ENCODE measurements at regions not wholly inside any gene's neighbourhood (a gene's known extent, or its start where the extent isn't known, plus 50 kb on each side); places are given as distances from the start of the nearest gene placed in this dataset.

- no peak for TF ChIP-seq ZNF691 (CRISPR knock-in tag; IDR thresholded peaks at IDR 0.05; ENCODE audit: borderline replicate concordance, low read depth)
- no peak for TF ChIP-seq MZF1 (CRISPR knock-in tag; IDR thresholded peaks at IDR 0.05; ENCODE audit: borderline replicate concordance)
- no peak for TF ChIP-seq ZNF10 (CRISPR knock-in tag; IDR thresholded peaks at IDR 0.05; ENCODE audit: borderline replicate concordance, low read depth)
- no peak for TF ChIP-seq ZNF33B (CRISPR knock-in tag; IDR thresholded peaks at IDR 0.05)
- no peak for TF ChIP-seq SOX6 (IDR thresholded peaks at IDR 0.05)
- TF ChIP-seq SOX6 (CRISPR knock-in tag; IDR thresholded peaks at IDR 0.05), result no peak; the same call in 1 of the 2 replicates
- TF ChIP-seq ZNF432 (CRISPR knock-in tag; IDR thresholded peaks at IDR 0.05; ENCODE audit: borderline replicate concordance), result no peak
- TF ChIP-seq PRMT3 (CRISPR knock-in tag; IDR thresholded peaks at IDR 0.05; ENCODE audit: borderline replicate concordance, low read depth), result no peak
- TF ChIP-seq TCF7L2 (IDR thresholded peaks at IDR 0.05; ENCODE audit: low read depth, low read length), result no peak
- TF ChIP-seq TIGD3 (CRISPR knock-in tag; IDR thresholded peaks at IDR 0.05; ENCODE audit: borderline replicate concordance), result no peak
- TF ChIP-seq ATF6 (CRISPR knock-in tag; conservative IDR thresholded peaks at IDR 0.05), result no peak
- peak; percentile 32; the same call in 1 of the 2 replicates for TF ChIP-seq TCF7 (IDR thresholded peaks at IDR 0.05; ENCODE audit: low read depth)
- TF ChIP-seq ARID3A (IDR thresholded peaks at IDR 0.05; ENCODE audit: low read depth, low read length), result peak; percentile 53; the same call in 1 of the 2 replicates
- TF ChIP-seq EHMT2 (IDR thresholded peaks at IDR 0.05; ENCODE audit: borderline replicate concordance, low read depth, low read length), result peak; percentile 33; the same call in 1 of the 2 replicates
- TF ChIP-seq NPAS2 (CRISPR knock-in tag; IDR thresholded peaks at IDR 0.05; ENCODE audit: borderline replicate concordance), result no peak
- TF ChIP-seq ZNF263 (CRISPR knock-in tag; IDR thresholded peaks at IDR 0.05), result no peak
- TF ChIP-seq CEBPG (CRISPR knock-in tag; IDR thresholded peaks at IDR 0.05), result peak; percentile 61
- peak; percentile 36 for TF ChIP-seq BCL6 (CRISPR knock-in tag; IDR thresholded peaks at IDR 0.05)
- TF ChIP-seq PHF21A (CRISPR knock-in tag; IDR thresholded peaks at IDR 0.05), result no peak
- TF ChIP-seq ZNF761 (CRISPR knock-in tag; conservative IDR thresholded peaks at IDR 0.05), result no peak
- no peak for TF ChIP-seq NFIB (CRISPR knock-in tag; IDR thresholded peaks at IDR 0.05; ENCODE audit: borderline replicate concordance)
- TF ChIP-seq NFATC3 (CRISPR knock-in tag; IDR thresholded peaks at IDR 0.05), result no peak
- no peak for TF ChIP-seq ZSCAN25 (CRISPR knock-in tag; IDR thresholded peaks at IDR 0.05)
- peak; percentile 29; the same call in 1 of the 2 replicates for TF ChIP-seq HMG20A (CRISPR knock-in tag; IDR thresholded peaks at IDR 0.05; ENCODE audit: borderline replicate concordance)
- TF ChIP-seq TBP (CRISPR knock-in tag; IDR thresholded peaks at IDR 0.05), result no peak
- TF ChIP-seq HBP1 (CRISPR knock-in tag; IDR thresholded peaks at IDR 0.05; ENCODE audit: low read depth), result no peak
Measured at GRCh38 chr3:31370681-31371080, 162.0 kb upstream of the STT3B start (continued).

Data from HepG2 (cell line).